Smooth muscle cell (in vitro differentiated cells): ENCODE measurements at regions not wholly inside any gene's neighbourhood (a gene's known extent, or its start where the extent isn't known, plus 50 kb on each side); places are given as distances from the start of the nearest gene placed in this dataset.

Source experiments
- DNase-seq: peaks from one replicate; lab custom pipeline; 2025; ENCODE audit not compliant: unreplicated experiment; lab: John Stamatoyannopoulos, UW
- H2AFZ ChIP-seq: fragments of 200-600 bp; sonication (generic); 2 replicates; pipeline ENCODE4 v1.6.0; 2016; ENCODE audit warnings: antibody characterized with exemption, low read depth, mild to moderate bottlenecking
- H3F3A ChIP-seq: fragments of 200-600 bp; sonication (generic); 2 replicates; pipeline ENCODE4 v1.6.0; 2017; ENCODE audit warnings: antibody characterized with exemption, low read depth
- H3K27ac ChIP-seq: fragments of 200-600 bp; sonication (generic); 2 replicates; pipeline ENCODE4 v1.5.1; 2016; ENCODE audit warnings: low read depth, mild to moderate bottlenecking
- H3K27me3 ChIP-seq: fragments of 200-600 bp; sonication (generic); 2 replicates; pipeline ENCODE4 v1.6.1; 2016; ENCODE audit warnings: low read depth, mild to moderate bottlenecking
- H3K36me3 ChIP-seq: fragments of 200-600 bp; sonication (generic); 2 replicates; pipeline ENCODE4 v1.5.1; 2016; ENCODE audit warnings: low read depth
- H3K4me1 ChIP-seq: fragments of 200-600 bp; sonication (generic); 2 replicates; pipeline ENCODE4 v1.5.1; 2016; ENCODE audit warnings: low read depth
- H3K4me2 ChIP-seq: fragments of 200-600 bp; sonication (generic); 2 replicates; pipeline ENCODE4 v1.6.0; 2016; ENCODE audit warnings: mild to moderate bottlenecking
- H3K4me3 ChIP-seq: fragments of 200-600 bp; sonication (generic); 2 replicates; pipeline ENCODE4 v1.5.1; 2016; ENCODE audit warnings: mild to moderate bottlenecking
- H3K79me2 ChIP-seq: fragments of 200-600 bp; sonication (generic); 2 replicates; pipeline ENCODE4 v1.6.0; 2016; ENCODE audit warnings: low read depth, mild to moderate bottlenecking
- H3K9ac ChIP-seq: fragments of 200-600 bp; sonication (generic); 2 replicates; pipeline ENCODE4 v1.6.0; 2016; ENCODE audit warnings: low read depth
- H3K9me3 ChIP-seq: fragments of 200-600 bp; sonication (generic); replicated peaks from 2 replicates; pipeline ENCODE4 v1.5.1; 2016; ENCODE audit warnings: low read depth
- H4K20me1 ChIP-seq: fragments of 200-600 bp; sonication (generic); 2 replicates; pipeline ENCODE4 v1.6.0; 2016; ENCODE audit warnings: low read depth
- WGBS: methylation state at CpG from one replicate; pipeline ENCODE4 v1.1.7; 2016; ENCODE audit warnings: low lambda C conversion rate; 5-methylcytosine and 5-hydroxymethylcytosine counted together
- TF ChIP-seq, protein P1 (sequence below): fragments of 200-600 bp; sonication (generic); IDR thresholded peaks from 2 replicates; pipeline ENCODE4 v1.5.1; 2017; ENCODE audit warnings: borderline replicate concordance, mild to moderate bottlenecking, antibody characterized with exemption; ENCODE audit not compliant: insufficient read depth, poor library complexity, severe bottlenecking

DNA sequence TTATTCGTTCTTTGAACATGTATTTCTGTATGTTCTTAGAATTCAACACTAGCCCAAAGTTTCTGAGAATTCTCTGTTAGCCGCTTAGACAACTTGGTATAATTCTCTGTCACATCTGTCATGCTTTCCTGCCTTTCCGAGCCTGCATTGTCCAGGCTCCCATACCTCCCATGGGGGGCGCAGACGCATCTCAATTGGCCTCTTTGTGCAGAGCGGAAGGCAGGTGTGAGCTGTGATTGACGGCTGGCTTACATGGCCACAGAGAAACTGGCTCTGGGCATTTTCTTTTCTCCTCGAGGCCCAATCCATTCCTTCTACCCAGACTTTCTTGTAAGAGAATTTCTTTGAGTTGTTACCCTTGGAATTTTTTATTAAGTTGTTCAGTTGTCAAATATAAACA, 132.7 kb upstream of the SESN3 start:
- WGBS: 65% methylated on average over 8 of the region's 8 CpGs
- Histone ChIP-seq H3K27me3 (no peaks in the 10 kb centered on the region), H3K9ac (no peak overlapping the region), H4K20me1 (no peaks in the 10 kb centered on the region), H3K4me2 (peak overlapping the region; percentile 37), H3F3A (peaks cover 23% of the 10 kb centered on the region), H3K27ac (peak overlapping the region; percentile 30), H2AFZ (peak overlapping the region; percentile 37), H3K4me3 (no peak overlapping the region), H3K36me3 (no peaks in the 10 kb centered on the region), H3K4me1 (peaks cover 50% of the 10 kb centered on the region), H3K9me3 (no peaks in the 10 kb centered on the region), H3K79me2 (no peaks in the 10 kb centered on the region)
- no peak for DNase-seq
- TF ChIP-seq, protein P1, sequence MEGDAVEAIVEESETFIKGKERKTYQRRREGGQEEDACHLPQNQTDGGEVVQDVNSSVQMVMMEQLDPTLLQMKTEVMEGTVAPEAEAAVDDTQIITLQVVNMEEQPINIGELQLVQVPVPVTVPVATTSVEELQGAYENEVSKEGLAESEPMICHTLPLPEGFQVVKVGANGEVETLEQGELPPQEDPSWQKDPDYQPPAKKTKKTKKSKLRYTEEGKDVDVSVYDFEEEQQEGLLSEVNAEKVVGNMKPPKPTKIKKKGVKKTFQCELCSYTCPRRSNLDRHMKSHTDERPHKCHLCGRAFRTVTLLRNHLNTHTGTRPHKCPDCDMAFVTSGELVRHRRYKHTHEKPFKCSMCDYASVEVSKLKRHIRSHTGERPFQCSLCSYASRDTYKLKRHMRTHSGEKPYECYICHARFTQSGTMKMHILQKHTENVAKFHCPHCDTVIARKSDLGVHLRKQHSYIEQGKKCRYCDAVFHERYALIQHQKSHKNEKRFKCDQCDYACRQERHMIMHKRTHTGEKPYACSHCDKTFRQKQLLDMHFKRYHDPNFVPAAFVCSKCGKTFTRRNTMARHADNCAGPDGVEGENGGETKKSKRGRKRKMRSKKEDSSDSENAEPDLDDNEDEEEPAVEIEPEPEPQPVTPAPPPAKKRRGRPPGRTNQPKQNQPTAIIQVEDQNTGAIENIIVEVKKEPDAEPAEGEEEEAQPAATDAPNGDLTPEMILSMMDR: no peak

DNA sequence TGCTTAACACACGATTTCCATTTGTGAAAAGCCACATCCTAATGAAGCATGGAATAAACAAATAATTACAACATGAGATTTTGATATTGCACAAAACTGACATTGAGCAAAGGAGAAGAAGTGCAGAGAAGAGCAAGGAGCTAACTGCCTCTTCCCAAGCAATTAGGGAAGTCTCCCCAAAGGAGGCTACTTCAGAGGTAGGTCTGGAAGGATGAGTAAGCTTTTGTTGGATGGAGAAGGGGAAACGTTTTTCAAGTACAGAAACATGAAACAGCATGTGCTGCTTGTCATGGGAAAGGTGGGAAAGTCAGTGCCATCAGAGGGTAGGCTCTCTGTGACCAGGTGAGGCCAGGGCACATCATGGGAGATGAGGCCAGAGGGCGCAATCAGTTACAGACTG, 132.2 kb upstream of the SESN3 start:
- WGBS: 51% methylated on average over 3 of the region's 3 CpGs

DNA sequence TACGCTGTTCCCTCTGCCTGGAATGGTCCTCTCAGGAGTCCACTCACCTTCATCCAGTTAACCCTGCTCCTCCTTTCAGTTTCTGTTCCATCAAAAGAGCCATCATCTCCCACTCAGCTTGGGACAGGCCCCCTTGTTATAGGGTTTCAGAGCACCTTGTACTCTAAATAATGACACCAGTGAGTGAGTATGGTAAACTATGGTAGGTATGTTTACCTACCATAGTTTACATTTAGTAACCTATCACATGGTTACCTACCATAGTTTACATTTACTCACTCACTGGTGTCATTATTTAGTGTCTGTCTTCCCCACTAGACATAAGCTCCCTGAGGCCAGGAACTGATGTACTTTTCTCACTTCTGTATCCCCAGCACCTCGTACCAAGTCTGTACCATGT, 130.2 kb upstream of the SESN3 start:
- H3K4me2 ChIP-seq: peak overlapping the region; percentile 20
- no peak for DNase-seq
- TF ChIP-seq, protein P1: no peak
- no peak overlapping the region for H3K9ac ChIP-seq
- H3K4me1 ChIP-seq: peaks cover 50% of the 10 kb centered on the region
- H3K9me3 ChIP-seq: no peaks in the 10 kb centered on the region
- H3K79me2 ChIP-seq: no peaks in the 10 kb centered on the region
- H3K36me3 ChIP-seq: no peaks in the 10 kb centered on the region
- H3K27ac ChIP-seq: peak overlapping the region; percentile 83
- H2AFZ ChIP-seq: no peak overlapping the region
- H3F3A ChIP-seq: peaks cover 25% of the 10 kb centered on the region
- no peaks in the 10 kb centered on the region for H4K20me1 ChIP-seq
- H3K4me3 ChIP-seq: no peak overlapping the region
- WGBS: 83% methylated on average over 2 of the region's 2 CpGs
- no peaks in the 10 kb centered on the region for H3K27me3 ChIP-seq

More for the DNA sequence above, 132.2 kb upstream of the SESN3 start:
- Histone ChIP-seq H4K20me1 (no peaks in the 10 kb centered on the region), H3K9ac (no peak overlapping the region), H3K4me2 (peak overlapping the region; percentile 37), H3K4me3 (no peak overlapping the region), H3K4me1 (peaks cover 50% of the 10 kb centered on the region), H3K79me2 (no peaks in the 10 kb centered on the region), H3K27me3 (no peaks in the 10 kb centered on the region), H3K27ac (peak overlapping the region; percentile 30), H3K36me3 (no peaks in the 10 kb centered on the region), H3K9me3 (no peaks in the 10 kb centered on the region), H2AFZ (peak overlapping the region; percentile 37), H3F3A (peaks cover 25% of the 10 kb centered on the region)
- DNase-seq: no peak
- TF ChIP-seq, protein P1: no peak

DNA sequence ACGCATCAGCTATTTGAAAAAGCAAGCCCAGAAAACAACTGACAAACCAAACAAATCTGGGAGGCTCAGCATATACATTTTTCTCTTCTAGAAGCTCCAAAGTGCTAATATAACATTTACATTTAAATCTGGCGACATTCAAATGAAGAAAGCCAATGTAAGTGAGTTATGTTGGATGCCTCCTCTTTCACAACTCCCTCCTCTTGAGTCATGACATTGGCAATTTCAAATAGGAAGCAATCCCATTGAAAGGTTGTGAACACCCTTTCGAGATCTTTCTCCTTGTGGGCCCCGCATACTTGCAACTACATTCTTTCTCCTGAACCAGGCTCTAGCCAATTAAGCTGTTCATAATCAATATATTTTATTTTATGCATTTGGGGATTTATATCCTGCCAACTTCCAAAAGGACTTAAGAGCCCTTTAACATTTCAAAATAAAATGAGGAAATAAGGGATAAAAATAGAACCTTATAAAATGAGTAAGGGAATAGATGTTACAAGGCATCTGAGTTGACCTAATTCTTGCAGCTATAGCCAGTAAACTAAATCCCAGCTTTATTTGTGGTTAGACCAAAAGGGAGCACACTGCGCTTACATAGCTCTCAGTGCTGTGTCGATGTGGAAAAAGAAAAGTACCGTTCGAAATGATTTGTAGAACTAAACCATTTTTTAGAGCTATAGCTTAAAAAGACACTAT, 129.5 kb upstream of the SESN3 start:
- WGBS: 35% methylated on average over 8 of the region's 8 CpGs
- no peak overlapping the region for H3K4me3 ChIP-seq
- no peak for DNase-seq
- no peaks in the 10 kb centered on the region for H3K27me3 ChIP-seq
- TF ChIP-seq, protein P1: no peak
- no peaks in the 10 kb centered on the region for H3K36me3 ChIP-seq
- H3K79me2 ChIP-seq: no peaks in the 10 kb centered on the region
- H3K4me2 ChIP-seq: peak overlapping the region; percentile 20
- no peaks in the 10 kb centered on the region for H3K9me3 ChIP-seq
- H3K9ac ChIP-seq: no peak overlapping the region
- peak overlapping the region; percentile 83 for H3K27ac ChIP-seq
- peaks cover 50% of the 10 kb centered on the region for H3K4me1 ChIP-seq
- no peak overlapping the region for H2AFZ ChIP-seq
- H3F3A ChIP-seq: peaks cover 25% of the 10 kb centered on the region
- no peaks in the 10 kb centered on the region for H4K20me1 ChIP-seq
